CD4-positive, alpha-beta T cell treated with Interleukin-21 for 1 hour (primary cell): ENCODE measurements at regions not wholly inside any gene's neighbourhood (a gene's known extent, or its start where the extent isn't known, plus 50 kb on each side); places are given as distances from the start of the nearest gene placed in this dataset.

Experiments
- DNase-seq: peaks from one replicate; pipeline ENCODE4 v3.0.0-alpha.2; 2020

- no peak for DNase-seq
Observed at GRCh38 chr2:104164721-104165252, 689.1 kb upstream of the POU3F3 start.

DNA sequence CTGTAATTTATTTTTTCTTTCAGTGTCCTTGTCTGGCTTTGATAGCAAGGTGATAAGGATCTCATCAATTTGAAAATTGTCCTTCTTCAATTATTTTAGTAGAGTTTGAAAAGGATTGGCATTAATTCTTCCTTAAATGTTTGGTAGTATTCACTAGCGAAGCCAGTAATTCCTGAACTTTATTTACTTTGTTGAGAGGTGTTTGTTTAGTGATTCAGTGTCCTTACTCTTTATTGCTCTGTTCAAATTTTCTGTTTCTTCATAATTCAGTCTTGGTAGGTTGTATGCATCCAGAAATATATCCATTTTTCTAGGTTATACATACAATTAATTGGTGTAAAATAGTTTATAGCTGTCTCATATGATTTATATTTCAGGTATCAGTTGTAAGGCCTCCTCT is 676.7 kb upstream of the POU3F3 start:
- DNase-seq: no peak

- no peak for DNase-seq
Observed at GRCh38 chr2:104179644-104180043, 674.3 kb upstream of the POU3F3 start.

GRCh38 chr2:104200533-104201168 is 653.3 kb upstream of the POU3F3 start:
- DNase-seq: no peak

DNA sequence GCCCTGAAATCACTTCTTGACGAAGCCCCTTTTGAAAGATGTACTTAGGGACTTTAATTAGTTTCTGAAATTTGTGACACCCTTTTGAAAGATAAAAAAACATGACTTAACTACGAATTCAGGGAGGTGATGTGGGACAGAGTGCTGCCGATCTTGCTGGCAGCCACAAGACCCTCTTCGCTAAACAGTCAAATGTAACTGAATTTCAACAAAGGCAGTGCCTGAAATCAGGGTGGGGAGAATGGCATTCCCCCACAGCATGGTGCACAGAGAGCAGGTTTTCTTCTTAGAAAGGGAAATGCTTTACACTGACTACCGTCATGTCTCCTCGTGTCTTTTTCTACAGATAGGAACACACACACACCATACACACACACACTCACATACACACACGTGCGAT is 640.2 kb upstream of the POU3F3 start:
- no peak for DNase-seq

DNA sequence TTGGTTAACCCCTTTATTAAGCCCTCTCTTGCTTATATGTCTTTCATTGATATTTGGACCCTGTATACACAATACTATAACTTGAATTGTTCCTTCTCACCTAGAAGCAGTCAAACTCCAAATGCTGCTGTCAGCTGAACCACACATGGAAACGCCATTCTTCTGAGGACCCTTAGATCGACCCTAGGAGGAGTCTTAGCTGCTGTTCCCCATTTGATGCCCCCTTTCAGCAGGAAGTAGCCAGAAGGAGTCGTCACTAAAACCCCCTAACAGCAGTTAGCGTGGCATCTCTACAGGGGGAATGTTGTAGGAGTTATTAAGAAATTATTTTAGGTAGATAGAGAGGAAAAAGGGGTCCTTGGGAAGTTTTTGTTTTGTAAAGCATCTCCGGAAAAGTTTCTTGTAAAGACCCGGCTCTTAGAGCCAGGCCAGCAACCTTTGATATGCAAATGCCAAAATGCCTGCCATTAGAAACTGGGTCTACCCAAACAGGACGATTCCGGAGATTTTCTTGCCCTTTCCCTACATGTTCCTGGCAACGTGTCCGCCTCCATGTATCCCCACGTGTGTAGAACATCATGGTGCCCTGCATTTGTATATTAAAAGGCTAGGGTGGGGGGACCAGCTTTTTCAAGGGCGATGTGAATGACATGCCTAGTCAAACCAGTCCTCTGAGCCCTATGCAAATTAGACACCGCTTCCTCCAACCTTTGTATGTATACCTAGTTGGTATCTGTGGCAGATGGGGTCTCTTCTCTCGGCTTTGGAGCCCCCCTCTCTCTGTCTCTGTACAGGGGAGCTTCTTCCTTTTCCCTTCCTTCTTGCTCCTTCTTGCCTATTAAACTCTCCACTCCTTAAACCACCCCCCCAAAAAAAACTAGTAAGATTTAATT is 638.4 kb upstream of the POU3F3 start:
- no peak for DNase-seq

DNA sequence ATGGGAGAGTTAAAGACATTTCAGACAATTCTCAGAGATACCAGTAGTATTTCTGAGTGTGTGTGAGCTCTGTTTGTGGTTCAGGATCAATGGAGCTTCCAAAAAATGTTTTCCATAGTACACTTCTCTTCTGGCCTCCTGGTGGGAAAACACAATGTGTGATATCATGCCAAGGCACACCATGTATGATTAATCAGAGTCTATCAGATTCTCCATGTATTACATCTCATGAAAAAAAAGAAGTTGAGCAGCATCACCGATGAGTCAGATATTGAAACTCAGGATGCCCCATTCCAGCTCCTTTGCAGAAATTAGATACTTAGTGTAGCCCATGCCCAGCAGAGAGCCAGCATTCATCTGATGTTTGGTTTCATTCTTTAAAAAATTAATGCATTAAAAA is 620.3 kb upstream of the POU3F3 start:
- no peak for DNase-seq

DNA sequence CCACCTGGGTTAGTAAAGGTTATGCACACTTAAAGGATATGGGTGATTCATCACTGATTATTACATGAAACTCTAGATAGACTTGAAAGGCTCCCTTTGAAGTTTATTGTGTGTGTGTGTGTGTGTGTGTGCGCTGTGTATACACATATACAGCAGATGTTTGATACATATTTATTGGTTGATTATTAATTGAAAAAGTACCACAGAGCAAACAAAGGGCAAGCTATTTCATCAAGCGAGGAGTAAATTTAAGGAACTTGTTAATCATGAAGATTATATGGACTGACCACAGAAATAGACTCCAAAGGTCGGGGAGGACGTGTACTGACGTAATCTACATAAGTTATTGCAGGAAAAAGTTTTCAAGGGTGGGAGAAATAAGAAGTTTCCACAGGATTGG is 617.4 kb upstream of the POU3F3 start:
- DNase-seq: no peak

- no peak for DNase-seq
Observed at GRCh38 chr2:104240984-104241383, 612.9 kb upstream of the POU3F3 start.

DNA sequence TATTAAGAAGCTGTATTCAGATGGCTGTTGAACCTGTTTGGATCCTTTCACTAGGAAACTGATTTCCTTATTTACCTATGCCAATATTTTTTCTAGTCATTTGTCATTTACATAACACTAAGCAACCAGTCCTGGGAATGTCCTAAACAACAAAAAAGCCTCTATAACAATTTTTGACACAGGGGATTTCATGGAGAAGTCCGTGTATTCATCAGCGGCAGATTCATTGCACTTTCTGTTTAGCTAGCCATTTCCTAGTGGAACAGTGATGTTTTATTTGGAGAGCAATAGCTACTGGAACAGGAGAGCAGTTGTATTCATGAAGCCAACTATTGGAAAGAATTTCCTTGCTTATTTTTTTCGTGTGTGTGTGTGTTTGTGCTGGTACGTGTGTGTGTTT is 604.3 kb upstream of the POU3F3 start:
- DNase-seq: no peak

DNA sequence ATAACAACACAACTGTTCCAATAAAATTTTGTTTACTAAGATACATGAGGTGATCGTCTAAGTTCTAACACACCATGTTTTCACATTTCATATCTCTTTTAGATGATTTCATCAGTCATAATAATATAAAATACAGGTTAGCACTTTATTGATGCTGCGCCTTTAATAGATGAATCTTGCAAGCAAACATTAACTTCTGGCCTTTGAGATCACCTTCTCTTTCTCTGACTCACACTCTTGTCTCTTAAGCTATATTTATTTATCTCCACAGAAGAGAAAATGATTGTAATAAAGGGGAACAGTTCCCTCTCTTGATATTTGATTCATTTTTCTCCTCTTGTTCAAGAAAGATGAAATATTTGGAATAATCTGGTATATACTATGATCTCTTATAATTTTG is 603.3 kb upstream of the POU3F3 start:
- DNase-seq: no peak

DNA sequence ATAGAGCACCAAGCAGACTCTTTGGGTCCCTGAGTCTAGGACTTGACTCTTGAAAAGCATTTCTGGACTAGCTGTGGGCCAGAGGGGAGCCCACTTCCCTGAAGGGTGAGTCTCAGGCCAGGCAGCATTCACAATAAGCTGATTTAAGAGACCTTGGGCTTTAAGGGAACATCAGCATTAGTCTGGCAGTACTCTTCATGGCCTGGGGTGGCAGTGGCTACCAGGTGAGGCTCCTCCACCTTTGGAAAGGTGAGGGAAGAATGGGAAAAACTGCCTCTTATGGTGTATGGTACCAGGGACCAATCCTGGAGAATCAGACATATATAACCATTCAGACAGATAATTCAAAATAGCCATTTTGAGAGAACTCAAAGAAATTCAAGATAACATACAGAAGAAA is 599.9 kb upstream of the POU3F3 start:
- DNase-seq: no peak

DNA sequence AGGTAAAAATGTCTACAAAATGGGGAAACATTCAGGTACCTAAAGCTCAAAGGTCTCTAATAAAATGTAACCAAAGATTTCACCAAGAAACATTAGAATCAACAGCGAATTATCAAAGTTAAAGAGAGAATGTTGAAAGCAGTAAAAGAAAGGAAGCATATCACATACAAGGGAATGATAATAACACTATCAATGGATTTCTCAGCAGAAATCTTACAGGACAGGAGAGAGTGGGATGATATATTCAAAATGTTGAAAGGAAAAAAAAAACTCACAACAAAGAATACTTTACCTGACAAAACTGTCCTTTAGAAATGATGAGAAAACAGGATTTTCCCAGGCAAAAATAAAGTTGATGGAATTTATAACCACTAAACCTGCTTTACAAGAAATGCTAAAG is 591.2 kb upstream of the POU3F3 start:
- DNase-seq: no peak

GRCh38 chr2:104279646-104280045 is 574.3 kb upstream of the POU3F3 start:
- DNase-seq: no peak

GRCh38 chr2:104280216-104280615 is 573.7 kb upstream of the POU3F3 start:
- DNase-seq: no peak

DNA sequence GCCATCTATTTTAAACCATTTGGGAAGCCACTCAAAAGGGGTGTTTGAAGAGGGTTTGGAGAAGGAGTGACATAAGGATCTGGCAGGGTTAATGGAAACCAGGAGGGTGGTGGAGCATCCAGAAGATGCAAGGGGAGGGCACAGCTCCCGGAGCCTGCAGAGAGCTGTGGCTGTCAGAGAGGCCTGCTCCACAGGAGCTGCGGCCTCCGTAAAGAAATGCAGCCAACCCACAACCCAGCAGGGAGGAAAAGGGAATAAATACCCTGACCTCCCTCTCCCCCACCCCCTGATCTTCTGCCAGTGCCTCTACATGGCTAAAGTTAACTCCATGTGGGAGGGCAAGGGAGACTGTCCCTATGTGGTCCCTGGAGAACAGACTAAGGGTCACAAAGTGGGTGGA is 567.1 kb upstream of the POU3F3 start:
- DNase-seq: no peak

DNA sequence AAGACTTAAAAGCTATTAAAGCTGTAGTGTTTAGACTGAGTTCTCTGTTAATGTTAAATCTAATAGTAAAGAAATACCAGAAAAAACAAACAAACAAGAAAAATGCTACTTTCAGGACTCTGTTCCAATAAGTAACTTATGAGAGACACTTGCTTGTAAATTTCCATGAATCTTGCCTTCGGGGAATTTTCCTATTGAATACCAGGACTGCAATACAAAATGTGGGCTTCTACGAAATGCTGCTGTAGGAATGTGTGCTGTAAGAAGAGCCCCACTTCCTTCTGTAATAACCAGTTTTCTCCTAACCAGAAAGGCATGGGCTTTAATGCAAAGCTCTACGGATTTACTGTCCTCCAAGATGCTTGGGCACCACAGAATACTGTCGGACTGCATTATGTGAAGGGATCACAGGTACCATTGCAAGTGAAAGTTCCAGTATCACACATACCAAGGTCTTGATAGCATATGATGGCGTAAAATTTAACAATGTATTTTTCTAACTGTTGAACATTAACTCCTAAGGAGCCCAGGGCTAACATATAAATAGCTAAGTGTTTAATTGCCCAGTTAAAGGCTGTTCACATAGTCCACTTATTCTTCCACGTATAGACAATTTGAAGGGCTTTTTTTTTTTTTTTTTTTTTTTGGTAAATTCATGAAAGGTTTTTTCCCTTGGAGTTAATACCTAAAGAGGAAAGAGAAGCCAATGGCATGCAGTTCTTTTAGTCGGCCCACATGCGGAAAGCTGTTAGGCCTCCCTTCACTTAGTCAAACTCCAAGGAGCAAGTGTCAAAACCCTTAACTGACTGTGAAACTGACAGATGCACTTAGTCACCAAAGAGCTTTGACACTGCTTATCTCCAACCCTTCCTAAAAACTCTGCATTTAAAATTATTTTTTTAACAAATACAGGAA is 564.0 kb upstream of the POU3F3 start:
- no peak for DNase-seq

DNA sequence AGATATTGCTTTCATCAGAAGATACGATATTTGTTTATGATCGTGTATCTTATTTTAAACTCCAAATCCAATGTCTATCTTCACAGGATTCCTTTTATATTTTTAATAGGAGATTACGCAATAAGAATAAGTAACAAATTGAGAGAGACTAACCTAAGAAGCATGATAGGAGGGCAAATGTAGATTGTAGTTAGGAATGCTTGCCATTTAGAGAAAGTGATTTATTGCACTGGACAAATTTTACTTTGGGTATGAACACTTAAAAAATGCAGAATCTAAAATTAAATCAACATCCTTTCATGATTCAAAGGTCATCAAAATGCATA is 563.4 kb upstream of the POU3F3 start:
- no peak for DNase-seq

DNA sequence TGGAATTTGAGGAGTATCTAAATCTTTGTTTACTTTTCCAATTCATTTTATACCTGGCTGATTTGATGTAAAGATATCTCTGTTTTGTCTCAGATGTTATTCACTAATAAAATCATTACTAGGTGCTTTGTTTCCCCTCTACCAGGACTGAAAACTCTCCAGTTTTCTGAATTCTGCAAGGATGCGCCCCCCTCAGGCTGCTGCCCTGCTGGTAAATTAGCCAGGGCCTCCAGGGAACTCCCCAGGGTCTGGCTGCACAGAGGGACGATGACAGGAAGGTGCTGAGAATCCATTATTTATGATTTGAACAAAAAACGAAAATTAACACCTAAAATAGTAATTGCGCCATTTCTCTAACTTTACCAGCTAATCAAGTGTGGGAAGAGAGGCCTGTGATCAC is 541.2 kb upstream of the POU3F3 start:
- no peak for DNase-seq

DNA sequence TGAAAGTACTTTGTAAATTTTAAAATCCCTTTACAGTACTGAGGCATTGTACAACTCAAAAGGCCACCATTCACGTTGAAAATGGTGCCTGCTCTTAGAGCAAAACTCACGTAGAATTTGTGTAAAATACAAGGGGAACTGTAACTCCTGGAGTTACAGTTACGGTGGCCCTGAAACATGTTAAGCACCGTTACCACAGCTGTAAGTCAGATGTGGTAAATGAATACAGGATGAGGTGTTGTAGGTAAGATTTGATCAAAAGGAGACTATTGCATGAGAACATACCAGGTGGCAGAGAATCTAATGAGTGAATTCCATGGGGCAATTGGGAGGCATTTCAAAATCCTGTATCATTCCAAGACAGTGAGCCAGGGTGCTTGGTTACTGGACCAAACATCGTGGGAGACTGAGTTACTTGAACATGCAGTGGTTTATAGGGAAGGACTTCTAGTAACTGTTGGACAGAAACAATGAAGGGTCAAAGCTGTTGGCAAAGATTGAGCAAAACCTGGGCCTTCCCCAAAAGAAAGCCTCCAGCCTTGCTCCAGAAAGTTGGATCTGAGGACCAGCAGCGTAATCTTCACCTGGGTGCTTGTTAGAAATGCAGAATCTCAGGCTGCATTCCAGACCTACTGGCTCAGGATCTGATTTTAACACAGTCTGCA is 535.8 kb upstream of the POU3F3 start:
- DNase-seq: no peak

GRCh38 chr2:104321116-104321795 is 532.7 kb upstream of the POU3F3 start:
- no peak for DNase-seq

GRCh38 chr2:104321796-104322349 is 532.0 kb upstream of the POU3F3 start:
- no peak for DNase-seq
